GM18520 (cell line): ENCODE measurements at regions not wholly inside any gene's neighbourhood (a gene's known extent, or its start where the extent isn't known, plus 50 kb on each side); places are given as distances from the start of the nearest gene placed in this dataset.

Experiments
- ATAC-seq: cut with Tn5 transposase; IDR thresholded peaks from one replicate; pipeline ENCODE4 v1.9.1; 2021; ENCODE audit not compliant: unreplicated experiment

GRCh38 chr14:34025325-34026017 is 74.6 kb upstream of the EGLN3 start:
- ATAC-seq: no peak

GRCh38 chr14:34024768-34025144 is 73.9 kb upstream of the EGLN3 start:
- no peak for ATAC-seq

- ATAC-seq: no peak
Measured at GRCh38 chr14:34023824-34024767, 73.2 kb upstream of the EGLN3 start.

GRCh38 chr14:34021096-34021495 is 70.2 kb upstream of the EGLN3 start:
- ATAC-seq: no peak

- ATAC-seq: no peak
Measured at GRCh38 chr14:34020014-34020413, 69.1 kb upstream of the EGLN3 start.

- no peak for ATAC-seq
Measured at GRCh38 chr14:34018564-34019244, 67.8 kb upstream of the EGLN3 start.

GRCh38 chr14:34018125-34018524 is 67.3 kb upstream of the EGLN3 start:
- ATAC-seq: no peak

GRCh38 chr14:34015383-34015782 is 64.5 kb upstream of the EGLN3 start:
- ATAC-seq: no peak

GRCh38 chr14:34014936-34015335 is 64.1 kb upstream of the EGLN3 start:
- no peak for ATAC-seq

- ATAC-seq: peak; percentile 20
Measured at GRCh38 chr14:34013721-34014060, 62.8 kb upstream of the EGLN3 start.

GRCh38 chr14:34012978-34013720 is 62.3 kb upstream of the EGLN3 start:
- peak; percentile 59 for ATAC-seq

- no peak for ATAC-seq
Measured at GRCh38 chr14:34012369-34012768, 61.5 kb upstream of the EGLN3 start.

GRCh38 chr14:34009956-34010355 is 59.1 kb upstream of the EGLN3 start:
- ATAC-seq: no peak

- no peak for ATAC-seq
Measured at GRCh38 chr14:34007902-34008301, 57.0 kb upstream of the EGLN3 start.

GRCh38 chr14:34005901-34006300 is 55.0 kb upstream of the EGLN3 start:
- ATAC-seq: no peak

GRCh38 chr14:34004881-34005280 is 54.0 kb upstream of the EGLN3 start:
- ATAC-seq: no peak

GRCh38 chr14:34003691-34004090 is 52.8 kb upstream of the EGLN3 start:
- ATAC-seq: no peak

GRCh38 chr14:34003082-34003668 is 52.3 kb upstream of the EGLN3 start:
- ATAC-seq: no peak
